T-cell (primary cell): ENCODE measurements at regions not wholly inside any gene's neighbourhood (a gene's known extent, or its start where the extent isn't known, plus 50 kb on each side); places are given as distances from the start of the nearest gene placed in this dataset.

ENCODE experiments used
- ATAC-seq, 4 experiments: fragments of 200-7000 bp in 3 of 4; fragments of 150-1000 bp in 1 of 4; cut with Tn5 transposase; replicated peaks in 1 of 4; 1 replicate in 3 of 4; 2 replicates in 1 of 4; pipeline ENCODE4 v1.10.0; 2021; ENCODE audit warnings: moderate library complexity in 3 of 4, mild to moderate bottlenecking in 2 of 4, moderate number of reproducible peaks in 1 of 4
- CTCF ChIA-PET, 2 donors: fragments of 300-600 bp; sonication (Branson Sonifier 250); formaldehyde crosslinking; loops; one replicate each; lab custom pipeline; 2022; ENCODE audit warnings: antibody characterized with exemption in 2 of 2; lab: Charles Lee
- POLR2A ChIA-PET, 2 donors: fragments of 300-600 bp; sonication (Branson Sonifier 250); formaldehyde crosslinking; loops; one replicate each; lab custom pipeline; 2022; ENCODE audit warnings: antibody characterized with exemption in 2 of 2; lab: Charles Lee
- DNase-seq, 35 experiments: peaks; one replicate each; pipeline versions ENCODE4 v3.0.0 to v3.0.0-alpha.2; 2013 to 2023
- H3K27ac ChIP-seq: one replicate; pipeline ENCODE4 v1.5.1; 2013; ENCODE audit warnings: low read length
- H3K27me3 ChIP-seq, 2 experiments: replicated peaks in 1 of 2; 1 replicate in 1 of 2; 2 replicates in 1 of 2; pipeline versions ENCODE4 v1.6.1 to v1.7.0; 2013; ENCODE audit warnings: low read length in 1 of 2, mixed read lengths in 1 of 2; ENCODE audit not compliant: control insufficient read depth in 2 of 2, insufficient read depth in 2 of 2; ENCODE audit errors: extremely low read depth in 1 of 2
- H3K36me3 ChIP-seq, 2 donors: 1 replicate in 1 of 2; 2 replicates in 1 of 2; pipeline versions ENCODE4 v1.6.1 to v1.7.0; 2013; ENCODE audit warnings: low read length in 1 of 2; ENCODE audit not compliant: control insufficient read depth in 2 of 2, insufficient read depth in 1 of 2; ENCODE audit errors: extremely low read depth in 1 of 2
- H3K4me1 ChIP-seq, 2 experiments: 1 replicate in 1 of 2; 2 replicates in 1 of 2; pipeline versions ENCODE4 v1.6.1 to v1.7.0; 2013; ENCODE audit warnings: low read length in 2 of 2, mixed read lengths in 1 of 2; ENCODE audit not compliant: insufficient read depth in 2 of 2, control insufficient read depth in 1 of 2; ENCODE audit errors: extremely low read depth in 1 of 2
- H3K4me3 ChIP-seq, 2 donors: 1 replicate in 1 of 2; 2 replicates in 1 of 2; pipeline versions ENCODE4 v1.5.1 to v1.7.0; 2013; ENCODE audit warnings: mild to moderate bottlenecking in 2 of 2, low read length in 1 of 2, moderate library complexity in 1 of 2; ENCODE audit not compliant: control insufficient read depth in 1 of 2; ENCODE audit errors: extremely low read depth in 1 of 2
- H3K9me3 ChIP-seq: 2 replicates; pipeline ENCODE4 v1.7.0; 2013
- H3K27ac Mint-ChIP-seq, 2 donors: one replicate each; pipeline ENCODE4 v1.8.0; 2020 to 2021; ENCODE audit warnings: mild to moderate bottlenecking in 2 of 2, mixed read lengths in 2 of 2
- H3K27me3 Mint-ChIP-seq, 2 donors: one replicate each; pipeline ENCODE4 v1.8.0; 2021 to 2022; ENCODE audit warnings: mixed read lengths in 2 of 2
- H3K36me3 Mint-ChIP-seq: one replicate; pipeline ENCODE4 v1.8.0; 2021; ENCODE audit warnings: mixed read lengths
- H3K4me1 Mint-ChIP-seq, 3 donors: one replicate each; pipeline ENCODE4 v1.8.0; 2020 to 2022; ENCODE audit warnings: mixed read lengths in 3 of 3, mild to moderate bottlenecking in 1 of 3
- H3K4me3 Mint-ChIP-seq, 3 donors: one replicate each; pipeline ENCODE4 v1.8.0; 2020 to 2022; ENCODE audit warnings: mild to moderate bottlenecking in 3 of 3, mixed read lengths in 3 of 3, moderate library complexity in 3 of 3
- H3K9me3 Mint-ChIP-seq, 3 donors: one replicate each; pipeline ENCODE4 v1.8.0; 2020 to 2022; ENCODE audit warnings: mixed read lengths in 3 of 3
- WGBS: methylation state at CpG from one replicate; pipeline ENCODE4 v1.1.5; 2013; ENCODE audit warnings: missing lambda C conversion rate; ENCODE audit not compliant: insufficient coverage; 5-methylcytosine and 5-hydroxymethylcytosine counted together

DNA sequence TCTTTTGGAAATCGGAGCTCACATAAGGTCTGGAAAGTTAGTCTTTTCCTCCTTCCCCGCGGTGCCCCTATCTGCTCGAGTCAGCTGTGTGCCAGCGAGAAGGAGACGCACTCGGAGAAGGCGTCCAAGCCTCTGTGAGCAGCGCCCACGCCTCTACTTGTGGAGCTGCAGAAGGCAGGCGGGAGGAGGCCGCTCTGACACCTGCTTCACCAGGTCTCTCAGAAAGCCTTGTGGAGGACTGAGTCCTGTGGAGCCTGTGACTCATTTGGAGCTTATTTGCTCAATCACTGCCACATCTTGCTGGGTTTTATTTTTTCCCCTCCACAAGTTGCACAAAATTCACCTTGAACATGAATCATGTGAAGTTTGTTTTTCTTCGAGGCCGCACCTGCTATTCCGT, 117.5 kb downstream of the IRX2 start:
- peaks cover 0 to 1% (median 1%) of the 10 kb centered on the region in 3 donors for H3K9me3 Mint-ChIP-seq
- ChIA-PET POLR2A (no interaction called here), CTCF (no interaction called here)
- H3K27ac Mint-ChIP-seq: no peak overlapping the region
- WGBS: 94% methylated on average over 11 of the region's 15 CpGs
- Histone ChIP-seq H3K4me1 (no peaks in the 10 kb centered on the region), H3K9me3 (no peaks in the 10 kb centered on the region), H3K27ac (no peak overlapping the region), H3K27me3 (peaks cover 0 to 7% of the 10 kb centered on the region in 2 experiments), H3K36me3 (no peaks in the 10 kb centered on the region), H3K4me3 (no peak overlapping the region)
- no peak for DNase-seq
- no peak for ATAC-seq
- H3K4me3 Mint-ChIP-seq: no peak overlapping the region
- no peaks in the 10 kb centered on the region for H3K4me1 Mint-ChIP-seq
- peaks cover 0 to 5% of the 10 kb centered on the region in 2 donors for H3K27me3 Mint-ChIP-seq
- H3K36me3 Mint-ChIP-seq: no peaks in the 10 kb centered on the region

- no peaks in the 10 kb centered on the region for H3K36me3 Mint-ChIP-seq
- no peaks in the 10 kb centered on the region for H3K4me1 Mint-ChIP-seq
Observed at GRCh38 chr5:2631758-2632157, 119.7 kb downstream of the IRX2 start.

DNA sequence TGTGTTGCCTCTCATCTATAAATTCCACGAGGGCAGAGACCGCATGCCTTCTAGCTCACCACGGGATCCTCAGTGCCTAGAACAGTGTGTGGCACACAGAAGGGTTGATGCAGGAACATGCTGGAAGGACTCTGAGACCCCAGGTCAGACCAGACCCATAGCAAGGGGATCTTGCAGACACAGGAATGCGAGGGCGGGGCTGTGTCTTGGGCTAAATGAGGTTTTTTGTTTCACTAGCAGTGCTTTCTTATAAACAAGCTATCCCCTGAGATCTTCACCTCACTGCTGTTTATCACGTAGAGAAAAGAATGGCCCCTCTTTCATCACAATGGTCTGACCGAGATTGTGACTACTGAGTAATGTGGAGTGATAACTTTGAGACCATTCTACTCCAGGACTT, 122.4 kb downstream of the IRX2 start:
- ChIA-PET CTCF (no interaction called here), POLR2A (no interaction called here)
- no peaks in the 10 kb centered on the region for H3K9me3 ChIP-seq
- ATAC-seq (no peak), DNase-seq (no peak)
- no peak overlapping the region for H3K4me3 ChIP-seq
- H3K27me3 ChIP-seq: peaks cover 0 to 12% of the 10 kb centered on the region in 2 experiments
- H3K36me3 ChIP-seq: no peaks in the 10 kb centered on the region
- Mint-ChIP-seq H3K4me1 (no peaks in the 10 kb centered on the region), H3K36me3 (no peaks in the 10 kb centered on the region), H3K4me3 (no peak overlapping the region), H3K27ac (no peak overlapping the region), H3K9me3 (peaks cover 0 to 5% (median 5%) of the 10 kb centered on the region in 3 donors), H3K27me3 (no peaks in the 10 kb centered on the region)
- no peak overlapping the region for H3K27ac ChIP-seq
- no peaks in the 10 kb centered on the region for H3K4me1 ChIP-seq
- WGBS: 83% methylated on average over 3 of the region's 7 CpGs

More at GRCh38 chr5:2631758-2632157, 119.7 kb downstream of the IRX2 start:
- ATAC-seq (no peak), DNase-seq (no peak)
- Mint-ChIP-seq H3K27ac (no peak overlapping the region), H3K27me3 (no peaks in the 10 kb centered on the region), H3K4me3 (no peak overlapping the region), H3K9me3 (peaks cover 0 to 5% (median 5%) of the 10 kb centered on the region in 3 donors)
- ChIA-PET CTCF (no interaction called here), POLR2A (no interaction called here)
- Histone ChIP-seq H3K36me3 (no peaks in the 10 kb centered on the region), H3K9me3 (no peaks in the 10 kb centered on the region), H3K27ac (no peak overlapping the region), H3K4me1 (no peaks in the 10 kb centered on the region), H3K27me3 (peaks cover 0 to 15% of the 10 kb centered on the region in 2 experiments), H3K4me3 (no peak overlapping the region)
- 100% methylated on average over 3 of the region's 11 CpGs for WGBS

DNA sequence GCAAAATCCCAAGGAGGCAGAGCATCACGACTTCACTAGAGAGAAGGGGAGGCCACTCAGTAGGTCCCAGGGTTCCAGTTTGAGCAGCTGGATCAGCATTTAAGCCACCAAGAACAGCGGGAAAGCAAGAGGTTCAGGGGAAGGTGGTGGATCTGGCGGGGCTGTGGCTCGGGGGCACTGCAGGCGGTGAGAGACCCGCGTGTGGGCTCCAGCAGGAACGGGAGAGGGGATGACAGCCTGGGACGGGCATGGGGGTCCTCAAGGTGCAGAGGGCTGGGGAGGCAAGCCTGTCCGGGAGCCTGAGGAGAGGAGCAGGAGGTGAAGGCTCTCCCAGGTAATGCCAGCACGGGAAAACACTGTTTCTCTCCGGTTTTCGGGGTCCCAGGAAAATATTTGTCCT, 123.6 kb downstream of the IRX2 start:
- CTCF ChIA-PET: no interaction called here
- Mint-ChIP-seq H3K4me1 (no peaks in the 10 kb centered on the region), H3K36me3 (no peaks in the 10 kb centered on the region), H3K27ac (no peak overlapping the region), H3K9me3 (peaks cover 0 to 5% (median 5%) of the 10 kb centered on the region in 3 donors), H3K4me3 (no peak overlapping the region), H3K27me3 (no peaks in the 10 kb centered on the region)
- peaks cover 0 to 12% of the 10 kb centered on the region in 2 experiments for H3K27me3 ChIP-seq
- 81% methylated on average over 12 of the region's 13 CpGs for WGBS
- POLR2A ChIA-PET: no interaction called here
- H3K9me3 ChIP-seq: no peaks in the 10 kb centered on the region
- ATAC-seq (no peak), DNase-seq (no peak)
- no peaks in the 10 kb centered on the region for H3K36me3 ChIP-seq
- H3K27ac ChIP-seq: no peak overlapping the region
- no peaks in the 10 kb centered on the region for H3K4me1 ChIP-seq
- no peak overlapping the region for H3K4me3 ChIP-seq

GRCh38 chr5:2626572-2626971, 124.9 kb downstream of the IRX2 start:
- ATAC-seq (no peak), DNase-seq (no peak)
- CTCF ChIA-PET: no interaction called here
- Mint-ChIP-seq H3K4me1 (no peaks in the 10 kb centered on the region), H3K9me3 (peaks cover 0 to 5% (median 5%) of the 10 kb centered on the region in 3 donors), H3K27ac (no peak overlapping the region), H3K4me3 (no peak overlapping the region), H3K27me3 (no peaks in the 10 kb centered on the region), H3K36me3 (no peaks in the 10 kb centered on the region)
- no peaks in the 10 kb centered on the region for H3K9me3 ChIP-seq
- no CpG with 5 or more reads among the region's 2 CpGs for WGBS
- no peak overlapping the region for H3K27ac ChIP-seq
- no peak overlapping the region for H3K4me3 ChIP-seq
- no peaks in the 10 kb centered on the region for H3K4me1 ChIP-seq
- no peaks in the 10 kb centered on the region for H3K36me3 ChIP-seq
- H3K27me3 ChIP-seq: peaks cover 0 to 12% of the 10 kb centered on the region in 2 experiments
- POLR2A ChIA-PET: no interaction called here

DNA sequence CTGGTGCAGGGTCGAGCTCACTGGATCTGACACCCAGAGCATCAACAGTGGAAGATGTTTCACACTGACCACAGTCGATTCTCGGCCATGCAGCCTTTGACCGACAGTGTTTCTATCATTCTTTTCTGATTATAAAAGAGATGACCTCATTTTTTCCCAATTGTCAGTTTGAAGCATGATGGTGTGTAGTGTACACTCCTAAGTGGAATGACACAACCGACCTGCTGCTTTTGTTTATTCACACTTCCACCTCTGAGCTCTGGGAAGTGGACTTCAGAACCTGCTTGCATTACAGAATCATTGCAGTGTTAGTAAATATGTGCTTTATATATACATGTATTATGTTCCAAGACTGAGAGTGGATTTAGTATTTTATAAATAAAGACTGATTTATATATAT, 128.6 kb downstream of the IRX2 start:
- Mint-ChIP-seq H3K27ac (no peak overlapping the region), H3K27me3 (no peaks in the 10 kb centered on the region), H3K36me3 (no peaks in the 10 kb centered on the region), H3K4me1 (no peaks in the 10 kb centered on the region), H3K4me3 (no peak overlapping the region), H3K9me3 (no peaks in the 10 kb centered on the region)
- no peak overlapping the region for H3K27ac ChIP-seq
- ATAC-seq: no peak
- CTCF ChIA-PET: no interaction called here
- 66% methylated on average over 3 of the region's 5 CpGs for WGBS
- DNase-seq: no peak
- POLR2A ChIA-PET: no interaction called here
- peaks cover 0 to 15% of the 10 kb centered on the region in 2 experiments for H3K27me3 ChIP-seq
- no peaks in the 10 kb centered on the region for H3K36me3 ChIP-seq
- no peak overlapping the region for H3K4me3 ChIP-seq
- H3K9me3 ChIP-seq: no peaks in the 10 kb centered on the region
- no peaks in the 10 kb centered on the region for H3K4me1 ChIP-seq

DNA sequence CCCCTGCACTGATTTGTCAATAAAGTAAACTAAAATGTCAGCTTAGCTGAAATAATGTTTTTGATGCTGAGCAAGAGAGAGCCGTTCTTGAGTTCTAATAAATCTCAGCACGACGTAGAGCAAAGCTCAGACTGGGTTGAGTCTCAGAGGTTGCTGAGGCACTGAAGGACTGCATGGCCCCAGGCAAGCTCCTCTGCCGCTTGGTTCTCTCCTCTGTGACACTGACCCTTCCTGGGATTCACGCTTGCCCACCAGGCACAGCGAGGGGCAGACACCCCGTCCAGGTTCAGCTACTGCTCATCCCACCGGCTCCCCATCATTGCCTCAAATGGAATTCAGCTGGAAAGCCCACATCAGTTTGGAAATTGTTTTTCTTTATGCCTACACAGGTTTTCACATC, 129.8 kb downstream of the IRX2 start:
- H3K27me3 Mint-ChIP-seq: peaks cover 1 to 4% of the 10 kb centered on the region in 2 donors
- no peaks in the 10 kb centered on the region for H3K4me1 Mint-ChIP-seq
- Histone ChIP-seq H3K27ac (no peak overlapping the region), H3K36me3 (no peaks in the 10 kb centered on the region), H3K4me3 (no peak overlapping the region), H3K4me1 (no peaks in the 10 kb centered on the region), H3K27me3 (peaks cover 0 to 13% of the 10 kb centered on the region in 2 experiments), H3K9me3 (no peaks in the 10 kb centered on the region)
- DNase-seq: no peak
- CTCF ChIA-PET: no interaction called here
- POLR2A ChIA-PET: no interaction called here
- no peak overlapping the region for H3K27ac Mint-ChIP-seq
- no peak overlapping the region for H3K4me3 Mint-ChIP-seq
- no peak for ATAC-seq
- H3K36me3 Mint-ChIP-seq: no peaks in the 10 kb centered on the region
- no peaks in the 10 kb centered on the region for H3K9me3 Mint-ChIP-seq
- WGBS: 72% methylated on average over 7 of the region's 8 CpGs
